ENCODE measurements at regions not wholly inside any gene's neighbourhood (a gene's known extent, or its start where the extent isn't known, plus 50 kb on each side); places are given as distances from the start of the nearest gene placed in this dataset.

- no peak for TF ChIP-seq CTCF (IDR thresholded peaks at IDR 0.05; ENCODE audit: low read depth, low read length, missing input control)
- no peak for TF ChIP-seq GABPA (IDR thresholded peaks at IDR 0.05 in 1 of 2, conservative IDR thresholded peaks at IDR 0.05 in 1 of 2)
- TF ChIP-seq ZBTB33 (IDR thresholded peaks at IDR 0.05), result no peak
Observed at GRCh38 chr9:33684831-33685230, 110.5 kb upstream of the PRSS3 start.
